Right renal pelvis (tissue), 4 donors: ENCODE measurements at regions not wholly inside any gene's neighbourhood (a gene's known extent, or its start where the extent isn't known, plus 50 kb on each side); places are given as distances from the start of the nearest gene placed in this dataset.

Source experiments
- DNase-seq, 4 donors: peaks; one replicate each; pipeline ENCODE4 v3.0.0-alpha.2; 2013; ENCODE audit warnings: low read depth in 4 of 4, low spot score in 3 of 4, missing footprints in 1 of 4

DNA sequence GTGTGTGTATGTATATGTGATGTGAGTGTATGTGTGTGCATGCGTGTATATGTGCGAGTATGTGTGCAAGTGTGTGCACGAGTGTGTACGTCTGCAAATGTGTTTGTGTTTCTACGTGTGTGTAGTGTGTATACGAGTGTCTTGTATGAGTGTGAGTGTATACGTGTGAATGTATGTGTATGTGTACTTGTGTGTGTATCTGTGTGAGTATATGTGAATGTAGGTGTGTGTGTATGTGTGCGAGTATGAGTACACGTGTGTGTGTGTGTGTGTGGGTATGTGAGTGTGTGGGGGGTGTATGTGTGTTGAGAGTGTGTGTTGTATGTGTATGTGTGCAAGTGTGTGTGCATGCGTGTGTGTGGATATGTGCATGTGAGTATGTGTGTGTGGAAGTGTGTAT lies 602.0 kb upstream of the CDH4 start:
- no peak for DNase-seq

DNA sequence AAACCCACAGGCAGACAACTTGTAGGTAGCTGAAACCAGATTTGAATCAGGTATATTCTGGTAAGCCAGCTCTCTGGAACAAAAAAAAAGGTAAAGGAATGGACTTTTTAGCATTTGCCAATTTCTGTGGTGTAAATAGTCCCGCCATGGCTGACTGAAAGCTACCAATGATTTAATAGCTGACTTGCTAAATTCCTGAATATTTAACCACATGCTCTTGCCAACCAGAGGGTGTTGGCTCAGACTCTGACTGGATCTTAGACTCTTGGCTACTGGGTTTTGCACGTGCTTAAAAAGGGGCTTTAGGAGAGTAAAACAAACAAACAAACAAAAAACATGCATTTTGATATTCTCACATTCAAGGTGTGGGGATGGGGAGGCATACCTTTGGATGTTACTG lies 600.0 kb upstream of the CDH4 start:
- DNase-seq, result no peak

DNA sequence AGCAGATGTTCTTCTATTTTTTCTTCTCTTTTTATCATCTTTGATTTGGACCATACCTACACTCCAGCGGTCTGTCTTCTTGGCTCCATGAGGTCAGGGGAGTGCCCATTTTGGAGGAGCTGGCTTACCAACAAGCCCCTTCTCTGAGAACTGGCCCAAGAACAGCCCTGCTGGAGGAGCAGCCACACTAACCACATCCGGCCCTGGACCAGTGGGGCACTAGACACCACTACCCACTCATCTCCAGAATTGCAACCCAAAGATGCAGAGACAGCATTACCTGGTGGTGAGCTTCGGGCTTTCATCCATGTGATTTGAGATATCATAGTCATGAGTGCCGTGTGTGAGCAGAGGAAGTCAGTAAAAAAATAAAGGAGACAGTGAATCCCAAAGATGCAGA lies 599.4 kb upstream of the CDH4 start:
- DNase-seq, result no peak

DNA sequence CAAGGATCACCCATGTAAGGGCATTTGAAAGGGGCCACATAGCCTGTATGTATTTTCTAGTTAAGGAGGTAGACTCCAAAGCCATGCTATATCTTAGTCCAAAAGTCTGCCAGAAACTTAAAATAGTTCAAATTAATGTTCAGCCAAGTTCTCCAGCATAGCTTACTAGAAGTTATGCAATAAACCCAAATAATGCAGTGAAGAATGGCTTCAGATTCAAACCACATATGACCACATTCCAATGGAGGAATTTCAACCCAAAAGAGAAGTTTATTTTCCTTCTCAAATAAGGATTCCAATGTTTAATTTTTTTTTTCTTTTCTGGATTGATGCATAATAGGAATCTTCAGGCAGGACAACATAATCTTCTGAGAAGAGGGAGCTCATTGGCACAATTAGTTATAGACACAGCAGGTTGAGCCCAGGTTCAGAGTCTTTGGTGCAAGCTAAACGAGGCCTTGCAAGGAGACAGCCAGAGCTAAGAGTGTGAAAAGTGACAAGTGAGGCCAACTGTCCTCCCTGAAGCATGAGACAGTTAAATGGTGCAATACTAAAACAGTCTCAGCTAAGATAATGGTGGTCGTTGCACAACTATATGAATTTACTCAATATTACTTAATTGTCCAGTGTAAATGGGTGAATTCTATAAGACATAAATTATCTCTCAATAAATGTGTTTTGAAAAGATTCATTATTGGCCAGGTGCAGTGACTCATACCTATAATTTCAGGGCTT lies 598.8 kb upstream of the CDH4 start:
- no peak for DNase-seq

DNA sequence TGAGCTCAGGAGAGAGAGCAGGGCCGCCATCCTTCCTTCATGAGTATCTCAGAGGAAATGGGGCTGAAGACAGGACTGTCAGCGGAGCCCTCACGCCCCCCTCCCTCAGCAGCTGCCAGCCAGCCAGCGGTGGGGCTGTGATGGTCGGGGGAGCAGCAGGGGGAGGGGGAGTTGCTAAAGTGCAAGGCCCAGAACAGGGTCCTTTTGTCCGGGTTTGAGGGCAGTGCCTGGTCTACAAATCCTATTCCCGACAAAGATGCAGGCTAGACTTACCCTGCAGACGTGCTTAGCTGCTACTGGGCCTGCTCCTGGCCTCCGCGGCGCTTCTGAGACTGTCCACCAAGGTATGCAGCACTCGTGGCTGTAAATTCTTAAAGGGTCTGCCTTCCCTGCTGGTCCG lies 593.4 kb upstream of the CDH4 start:
- DNase-seq, result no peak

DNA sequence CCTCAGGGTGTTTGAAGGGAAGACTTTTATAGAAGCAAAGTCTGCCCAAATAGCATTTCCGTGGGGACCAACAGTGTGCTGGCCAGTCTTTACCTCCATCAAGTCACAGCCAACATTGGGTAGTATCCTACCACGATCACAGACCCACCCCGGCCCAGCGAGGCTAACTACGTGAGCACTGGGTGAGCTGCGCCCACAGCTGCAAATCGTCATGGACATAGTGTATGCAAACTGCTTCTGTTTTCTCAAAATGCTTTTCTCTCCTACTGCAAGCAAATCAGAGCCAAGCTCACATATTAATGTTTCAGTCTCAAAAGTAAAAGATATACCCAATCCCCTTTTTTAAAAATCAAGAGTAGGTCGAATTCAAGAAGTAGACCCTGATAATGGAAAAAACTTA lies 592.8 kb upstream of the CDH4 start:
- no peak for DNase-seq

DNA sequence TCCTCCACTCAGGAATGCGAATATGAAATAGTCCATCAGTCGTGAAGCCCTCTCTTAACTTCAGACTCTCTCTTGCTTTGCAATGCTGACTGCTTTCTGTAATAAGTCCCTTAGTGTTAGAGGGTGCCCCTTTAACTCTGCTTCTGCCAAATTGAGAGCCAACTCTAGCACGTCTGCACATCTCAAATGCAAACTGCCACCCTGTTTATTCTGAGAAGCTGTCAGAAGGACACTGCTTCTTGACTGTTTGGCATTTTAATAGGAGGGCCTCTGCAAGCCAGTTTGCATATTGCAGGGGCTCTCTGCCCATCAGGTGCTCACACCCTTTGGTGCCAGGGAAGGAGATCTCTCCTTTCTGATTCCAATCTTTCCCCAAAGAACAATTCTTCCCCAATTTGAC lies 589.8 kb upstream of the CDH4 start:
- DNase-seq, result no peak

DNA sequence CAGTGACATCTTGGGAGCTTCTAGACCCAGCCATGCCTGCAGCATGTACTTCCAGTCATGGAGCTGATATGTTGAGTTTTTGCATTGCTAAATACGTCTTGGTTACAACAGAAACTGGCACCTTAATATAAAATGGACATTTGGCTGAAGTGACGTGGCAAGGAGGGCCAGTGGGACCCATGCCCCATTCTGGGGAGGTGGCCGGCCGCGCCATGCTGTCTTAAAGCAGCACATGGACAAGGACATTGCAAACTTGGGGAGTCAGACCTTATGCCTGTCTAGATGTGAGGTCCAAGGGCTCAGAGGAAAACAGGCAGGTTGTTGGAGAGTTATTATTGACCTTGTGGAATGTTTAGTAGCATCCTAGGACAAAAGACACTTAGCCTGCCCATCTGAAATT lies 588.0 kb upstream of the CDH4 start:
- DNase-seq, result no peak

DNA sequence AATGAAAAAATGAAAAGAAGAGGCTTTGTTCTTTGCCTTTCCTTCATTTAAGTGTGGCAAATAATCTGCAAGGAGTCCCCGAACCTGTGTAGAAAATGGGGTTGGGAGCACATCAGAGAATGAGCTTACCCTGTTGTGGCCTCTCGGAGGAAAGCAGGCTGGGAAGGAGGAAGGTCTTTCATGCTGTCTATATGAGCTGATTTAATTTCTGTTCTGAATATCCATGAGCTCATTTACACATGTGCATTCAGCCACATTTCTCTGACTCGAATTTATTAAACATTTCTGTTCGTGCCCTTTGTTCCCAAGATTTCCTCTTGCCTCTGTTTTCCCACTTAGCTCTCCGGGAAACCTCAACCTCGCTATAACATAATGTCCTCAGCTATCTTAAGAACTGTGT lies 584.4 kb upstream of the CDH4 start:
- DNase-seq, result no peak

DNA sequence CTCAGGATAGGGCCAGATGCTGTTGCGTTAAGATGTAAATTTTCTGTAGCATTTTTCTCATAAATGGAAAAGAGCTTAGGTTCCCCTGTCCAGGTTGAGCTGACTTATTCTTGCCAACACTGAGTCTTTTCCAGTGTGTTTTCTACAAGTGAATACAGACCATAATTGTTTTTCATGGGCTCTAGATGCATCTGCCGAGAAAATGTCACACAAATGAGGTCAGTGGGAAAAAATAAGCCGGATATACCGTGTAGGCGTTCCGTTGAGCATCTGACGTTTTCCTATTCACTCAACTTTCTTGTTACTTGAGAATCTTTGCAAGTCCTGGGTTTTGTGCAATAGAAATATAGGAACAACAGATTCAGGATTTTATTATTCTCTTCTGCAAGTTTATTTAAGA lies 582.9 kb upstream of the CDH4 start:
- DNase-seq, result no peak

DNA sequence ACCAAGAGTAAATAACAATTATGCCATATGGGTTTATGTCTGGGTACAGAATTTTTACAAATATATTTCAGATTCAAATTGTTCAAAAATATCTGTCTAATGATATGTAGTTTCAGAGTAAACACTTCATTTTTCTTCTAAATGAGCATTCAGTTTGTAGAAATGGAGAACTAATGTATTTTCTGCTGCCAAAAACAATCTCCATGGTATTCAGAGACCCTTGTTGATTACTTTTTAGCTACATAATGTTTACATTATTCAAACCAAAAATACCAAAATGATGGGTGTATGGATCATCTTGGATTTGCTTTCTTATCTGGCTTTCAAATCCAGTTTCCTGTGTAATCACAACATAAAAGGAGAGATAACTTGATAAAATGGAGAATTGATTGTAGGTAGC lies 576.0 kb upstream of the CDH4 start:
- no peak for DNase-seq

DNA sequence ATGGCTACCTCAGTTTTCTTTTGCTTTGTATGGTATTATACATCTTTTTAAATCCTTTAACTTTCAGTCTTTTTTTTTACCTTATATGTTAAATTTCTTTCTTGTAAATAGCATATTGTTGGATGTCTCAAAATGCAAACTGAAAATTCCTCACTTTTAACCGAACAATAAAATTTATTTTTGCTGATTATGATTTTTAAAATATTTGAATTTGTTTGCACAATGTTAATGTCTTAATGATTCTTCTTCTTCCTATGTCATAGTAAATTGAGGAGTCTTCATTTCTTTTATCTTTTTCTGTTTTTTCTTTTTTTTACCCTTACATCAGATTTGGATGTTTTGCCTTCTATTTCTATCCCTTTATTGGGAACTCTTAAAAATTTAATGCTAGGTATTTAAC lies 574.2 kb upstream of the CDH4 start:
- DNase-seq, result no peak

DNA sequence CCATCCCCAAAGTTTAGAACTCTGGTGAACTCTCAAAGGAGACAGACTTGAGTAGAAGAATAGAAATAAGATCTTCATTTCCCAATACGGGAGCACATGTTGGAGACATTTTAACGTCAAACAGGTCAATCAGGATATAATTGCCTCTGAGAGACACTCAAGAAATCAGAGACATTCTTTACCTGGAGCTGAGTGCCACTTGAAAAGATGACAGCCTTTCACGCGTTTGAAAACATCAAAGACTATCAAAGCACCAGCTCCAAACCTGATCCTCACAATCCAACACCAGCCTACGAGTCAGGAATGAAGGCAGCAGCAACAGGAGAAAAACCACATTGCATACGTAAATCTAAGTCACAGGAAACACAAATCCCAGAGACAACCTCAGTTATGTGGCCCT lies 571.5 kb upstream of the CDH4 start:
- no peak for DNase-seq

DNA sequence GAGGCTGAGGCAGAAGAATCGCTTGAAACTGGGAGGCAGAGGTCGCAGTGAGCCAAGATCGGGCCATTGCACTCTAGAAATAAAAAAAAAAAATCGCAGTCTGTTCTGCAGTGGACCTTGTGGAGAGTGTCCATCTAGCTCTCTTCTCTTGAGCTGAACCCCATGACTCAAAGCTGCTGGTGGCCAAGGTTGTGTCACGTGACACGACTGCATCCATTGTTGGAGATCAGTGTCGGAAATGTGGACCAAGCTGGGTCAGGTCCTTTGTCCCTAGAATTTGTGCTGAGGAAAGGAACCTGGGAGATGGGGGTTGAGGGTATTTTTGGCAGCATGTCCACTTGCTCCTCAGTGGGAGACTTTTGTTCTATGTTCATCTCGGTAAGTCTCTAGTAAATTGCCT lies 564.8 kb upstream of the CDH4 start:
- DNase-seq, result no peak

DNA sequence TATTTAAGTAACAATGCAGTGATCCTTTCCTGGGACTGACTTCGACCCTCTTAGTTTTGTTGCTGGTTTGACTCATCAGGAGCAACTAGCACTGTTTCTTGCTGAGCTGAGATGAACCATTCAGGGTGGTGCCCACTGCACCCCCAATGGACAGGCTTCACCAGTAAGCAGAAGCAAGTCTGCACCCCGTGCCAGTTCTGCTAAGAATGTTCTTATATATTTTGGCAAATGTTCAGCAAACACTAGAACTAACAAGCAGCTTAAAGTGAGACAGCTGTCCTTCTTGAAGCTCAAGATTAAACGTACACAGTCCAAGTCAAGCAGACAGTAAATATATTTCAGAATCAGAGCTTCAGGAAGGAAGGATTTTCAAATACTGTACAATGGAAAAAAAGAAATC lies 561.3 kb upstream of the CDH4 start:
- no peak for DNase-seq

DNA sequence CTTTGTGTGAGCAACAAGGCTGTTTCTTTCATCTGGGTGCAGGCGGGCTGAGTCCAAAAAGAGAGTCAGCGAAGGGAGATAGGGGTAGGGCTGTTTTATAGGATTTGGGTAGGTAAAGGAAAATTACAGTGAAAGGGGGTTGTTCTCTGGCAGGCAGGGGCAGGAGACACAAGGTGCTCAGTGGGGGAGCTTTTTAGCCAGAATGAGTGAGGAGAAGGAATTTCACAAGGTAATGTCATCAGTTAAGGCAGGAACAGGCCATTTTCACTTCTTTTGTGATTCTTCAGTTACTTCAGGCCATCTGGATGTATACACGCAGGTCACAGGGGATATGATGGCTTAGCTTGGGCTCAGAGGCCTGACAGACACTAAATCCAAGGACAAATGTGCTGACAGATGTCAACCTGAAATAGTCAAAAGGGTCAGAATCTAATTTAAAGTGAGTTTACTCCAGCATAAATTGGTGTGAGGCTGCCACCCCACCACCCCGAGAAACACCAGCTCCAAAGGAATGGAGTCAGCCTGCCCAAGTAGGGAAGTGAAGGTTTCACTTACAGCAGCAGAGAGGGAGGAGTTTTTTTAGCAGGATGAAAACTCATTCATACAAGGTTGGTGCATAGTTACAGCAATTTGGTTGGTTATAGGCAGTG lies 560.0 kb upstream of the CDH4 start:
- no peak for DNase-seq

DNA sequence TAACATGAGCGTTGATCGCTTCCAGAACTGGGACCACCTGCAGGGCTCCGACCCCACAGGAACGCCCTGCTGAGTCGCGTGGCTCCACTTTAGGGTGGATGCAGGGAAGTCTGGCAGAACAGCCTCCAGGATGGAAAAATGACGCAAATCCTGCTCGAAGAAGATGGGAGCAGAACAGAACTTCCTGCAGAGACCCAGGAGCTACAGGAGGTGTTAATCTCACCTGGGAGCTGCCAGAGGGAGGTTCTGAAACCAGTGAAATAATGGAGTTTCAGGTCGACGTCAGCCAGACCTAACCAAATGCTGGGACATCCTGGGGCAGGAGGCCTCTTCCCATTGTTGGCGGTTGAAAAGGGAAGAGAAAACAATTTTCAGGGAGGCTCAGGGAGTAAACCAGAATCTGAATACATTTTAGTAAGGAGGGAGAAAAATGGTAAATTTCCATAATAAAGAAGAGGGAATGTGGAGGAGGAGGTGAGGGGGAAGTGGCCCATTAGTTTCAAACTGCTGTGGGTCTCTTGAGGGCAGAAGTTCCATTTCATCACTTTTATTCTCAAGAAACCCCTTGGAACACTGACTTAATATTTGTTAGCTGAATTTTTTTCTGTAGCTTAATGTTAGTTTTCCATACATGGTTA lies 558.4 kb upstream of the CDH4 start:
- DNase-seq, result no peak

DNA sequence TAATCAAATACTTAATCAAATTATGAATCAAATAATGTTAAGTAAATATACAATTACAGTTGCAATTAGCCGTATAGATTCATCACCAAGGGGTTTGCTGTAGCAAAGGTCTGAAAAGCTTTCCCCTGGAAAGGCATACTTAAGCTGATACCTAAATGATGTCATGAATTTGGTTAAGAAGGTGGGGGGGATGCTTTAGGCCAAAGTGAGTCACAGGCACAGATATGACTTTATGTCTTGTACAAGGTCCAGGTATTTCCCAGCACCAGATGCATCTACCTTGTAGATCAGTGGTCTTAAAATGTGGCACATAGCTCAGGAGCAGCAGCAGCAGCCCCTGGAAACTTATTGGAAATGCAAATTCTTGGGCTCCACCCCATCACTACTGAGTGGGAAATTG lies 557.3 kb upstream of the CDH4 start:
- DNase-seq, result no peak

DNA sequence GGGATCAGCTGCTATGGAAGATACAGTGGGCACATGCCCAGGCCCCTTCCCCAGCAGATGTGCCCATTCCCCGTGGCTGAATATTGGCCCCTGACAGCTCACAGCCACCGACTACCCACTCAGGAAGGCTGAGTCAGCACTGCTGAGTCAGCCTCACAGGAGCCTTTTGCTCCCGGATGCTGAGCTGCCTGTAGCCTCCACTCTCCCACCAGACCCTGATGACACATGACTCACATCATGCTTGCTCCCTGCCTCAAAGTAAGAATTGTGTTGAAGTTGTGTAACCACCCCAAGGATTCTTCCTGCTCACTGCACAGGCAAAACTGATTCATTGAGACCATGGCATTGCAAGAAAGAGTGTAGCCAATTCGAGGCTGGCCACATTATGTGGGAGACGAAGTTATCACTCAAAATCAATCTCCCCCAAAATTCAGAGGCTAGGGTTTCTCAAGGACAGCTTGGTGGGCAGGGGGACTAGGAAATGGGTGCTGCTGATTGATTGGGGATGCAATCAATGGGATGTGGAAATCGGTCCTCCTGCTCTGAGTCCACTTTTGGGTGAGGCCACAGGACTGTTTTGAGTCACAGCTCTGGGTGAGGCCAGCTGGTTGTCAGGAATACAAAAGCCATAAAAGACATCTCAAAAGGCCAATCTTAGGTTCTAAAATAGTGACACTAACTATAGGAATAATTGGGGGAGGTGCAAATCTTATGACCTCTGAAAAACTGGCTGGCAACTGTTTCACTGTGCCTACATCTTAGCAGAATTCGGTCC lies 556.6 kb upstream of the CDH4 start:
- no peak for DNase-seq

DNA sequence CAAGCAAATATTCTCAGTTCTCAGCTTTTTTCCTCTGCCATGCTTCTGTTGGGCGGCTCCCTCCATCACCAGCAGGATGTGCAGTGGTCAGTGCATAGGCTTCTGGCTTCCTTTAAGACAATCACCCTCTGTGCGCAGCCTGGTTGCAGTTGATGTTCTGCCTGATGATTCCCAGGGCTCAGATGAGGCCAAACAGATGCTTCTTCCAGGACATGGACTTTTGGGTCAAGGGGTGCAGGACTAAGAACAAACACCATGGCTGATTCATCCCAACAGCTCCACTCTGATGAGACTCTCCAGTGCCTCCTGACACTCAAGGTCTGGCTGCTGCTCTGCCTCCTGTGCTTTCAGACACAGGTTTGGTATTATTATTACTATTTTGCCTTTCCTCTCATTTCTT lies 554.8 kb upstream of the CDH4 start:
- DNase-seq, result no peak

DNA sequence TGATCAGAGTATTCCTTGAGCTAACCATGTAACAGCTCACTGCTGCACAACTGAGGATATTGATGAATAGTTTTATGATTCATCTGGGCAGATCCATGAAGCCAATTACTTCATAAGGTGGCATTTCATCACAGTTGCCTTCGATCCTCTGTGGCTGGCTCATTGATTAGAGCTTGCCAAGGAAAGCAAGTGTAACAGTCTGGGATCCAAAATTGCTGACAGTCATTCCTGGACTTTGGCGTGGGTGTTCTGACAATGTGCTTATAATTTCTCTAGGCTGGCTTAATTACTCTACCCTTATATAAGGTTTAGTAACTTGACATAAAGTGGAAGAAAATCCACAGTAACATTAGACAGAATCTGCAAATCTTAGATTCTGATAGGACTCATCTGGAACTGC lies 551.3 kb upstream of the CDH4 start:
- DNase-seq, result no peak

DNA sequence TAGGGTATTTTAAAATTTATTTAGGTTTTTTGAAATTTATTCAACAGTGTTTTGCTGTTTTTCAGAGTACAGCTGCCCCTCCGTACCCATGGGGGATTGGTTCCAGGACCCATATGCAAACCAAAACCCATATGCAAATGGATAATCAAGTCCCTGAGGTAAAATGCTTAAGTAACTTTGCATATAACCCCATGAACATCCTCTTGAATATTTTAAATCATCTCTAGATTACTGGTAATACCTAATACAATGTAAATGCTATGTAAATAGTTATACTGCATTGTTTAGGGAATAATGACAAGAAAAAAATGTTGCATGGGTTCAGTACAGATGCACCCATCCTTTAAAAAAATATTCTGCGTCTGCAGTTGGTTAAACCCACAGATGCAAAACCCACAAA lies 547.9 kb upstream of the CDH4 start:
- DNase-seq, result no peak
